WI38 (cell line): ENCODE measurements at regions not wholly inside any gene's neighbourhood (a gene's known extent, or its start where the extent isn't known, plus 50 kb on each side); places are given as distances from the start of the nearest gene placed in this dataset.

Source experiments
- H3K4me3 ChIP-seq: 2 replicates; pipeline ENCODE4 v1.5.1; 2011; ENCODE audit warnings: low read depth, mild to moderate bottlenecking, control low read depth, low read length
- CTCF ChIP-seq: IDR thresholded peaks from 2 replicates; pipeline ENCODE4 v1.5.1; 2012; ENCODE audit warnings: low read depth, mild to moderate bottlenecking, control low read depth, low read length

GRCh38 chr2:122423934-122424333, 668.5 kb downstream of the TSN start:
- no peak overlapping the region for H3K4me3 ChIP-seq
- no peak for TF ChIP-seq CTCF

GRCh38 chr2:122433123-122433754, 677.8 kb downstream of the TSN start:
- no peak for TF ChIP-seq CTCF
- no peak overlapping the region for H3K4me3 ChIP-seq

GRCh38 chr2:122445003-122445402, 689.6 kb downstream of the TSN start:
- H3K4me3 ChIP-seq = no peak overlapping the region
- TF ChIP-seq CTCF = no peak

- no peak for TF ChIP-seq CTCF
- no peak overlapping the region for H3K4me3 ChIP-seq
These were observed 691.3 kb downstream of the TSN start for GRCh38 chr2:122446761-122447160.

- TF ChIP-seq CTCF = no peak
- H3K4me3 ChIP-seq = no peak overlapping the region
These were observed 691.8 kb downstream of the TSN start for GRCh38 chr2:122447237-122447636.

GRCh38 chr2:122451040-122451439, 695.6 kb downstream of the TSN start:
- no peak overlapping the region for H3K4me3 ChIP-seq
- no peak for TF ChIP-seq CTCF

GRCh38 chr2:122451697-122452096, 696.2 kb downstream of the TSN start:
- no peak for TF ChIP-seq CTCF
- H3K4me3 ChIP-seq = no peak overlapping the region
